VCaP (cell line): ENCODE measurements at regions not wholly inside any gene's neighbourhood (a gene's known extent, or its start where the extent isn't known, plus 50 kb on each side); places are given as distances from the start of the nearest gene placed in this dataset.

Experiments
- H3K27ac ChIP-seq: fragments of 450-650 bp; 2 replicates; pipeline ENCODE4 v1.5.1; 2017
- CTCF ChIP-seq: fragments of 450-650 bp; conservative IDR thresholded peaks from 2 replicates; pipeline ENCODE4 v1.5.1; 2017; ENCODE audit warnings: mild to moderate bottlenecking, moderate library complexity

- TF ChIP-seq CTCF, result no peak
- no peak overlapping the region for H3K27ac ChIP-seq
These were observed 424.6 kb upstream of the CADM1 start for GRCh38 chr11:115928811-115929210.

- TF ChIP-seq CTCF, result no peak
These were observed 423.7 kb upstream of the CADM1 start for GRCh38 chr11:115927823-115928329.

DNA sequence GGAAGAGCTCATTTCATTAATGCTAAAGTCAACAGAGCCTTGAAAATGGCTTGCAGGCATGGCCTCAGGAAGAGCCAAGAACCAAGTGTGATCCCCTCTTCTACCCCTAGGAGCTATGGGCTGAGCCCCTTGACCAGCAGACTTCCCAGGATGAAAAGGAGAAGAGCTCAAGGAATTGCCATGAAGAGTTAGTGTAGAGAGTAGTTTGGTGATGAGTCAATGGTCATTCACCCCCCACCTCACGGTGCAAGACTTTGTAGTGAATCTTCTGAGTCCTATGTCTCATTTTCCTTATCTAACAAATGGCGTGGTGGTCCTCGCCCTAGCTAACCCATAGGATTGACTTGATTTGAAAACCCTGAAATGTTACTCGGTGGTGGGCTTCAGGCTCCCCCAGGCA, 422.4 kb upstream of the CADM1 start:
- no peak for TF ChIP-seq CTCF
- H3K27ac ChIP-seq, result no peak overlapping the region

More at GRCh38 chr11:115927823-115928329, 423.7 kb upstream of the CADM1 start:
- no peak overlapping the region for H3K27ac ChIP-seq

- H3K27ac ChIP-seq, result no peak overlapping the region
- TF ChIP-seq CTCF, result no peak
These were observed 421.9 kb upstream of the CADM1 start for GRCh38 chr11:115926138-115926537.

GRCh38 chr11:115925568-115926090, 421.4 kb upstream of the CADM1 start:
- no peak for TF ChIP-seq CTCF
- no peak overlapping the region for H3K27ac ChIP-seq

GRCh38 chr11:115924744-115925567, 420.7 kb upstream of the CADM1 start:
- no peak for TF ChIP-seq CTCF
- H3K27ac ChIP-seq, result no peak overlapping the region

DNA sequence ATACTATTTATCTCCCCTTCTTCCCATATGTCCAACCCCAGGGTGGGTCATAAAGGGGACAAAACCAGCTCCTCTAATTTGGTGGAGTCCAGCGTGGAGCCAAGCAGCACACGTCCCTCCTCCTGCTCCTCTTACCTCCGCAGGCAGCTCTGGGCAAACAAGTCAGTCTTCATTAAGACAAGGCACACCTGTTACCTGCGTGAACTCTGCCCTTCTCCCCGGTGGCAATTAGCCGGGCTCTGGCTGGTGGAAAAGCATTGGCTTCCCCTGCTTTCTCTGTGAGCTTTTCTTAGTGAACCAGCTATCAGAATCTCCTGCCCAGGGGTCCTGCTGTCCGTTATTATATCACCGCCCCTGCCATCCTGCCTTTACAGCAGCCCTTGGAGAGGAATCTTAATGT, 418.7 kb upstream of the CADM1 start:
- H3K27ac ChIP-seq, result peak overlapping the region; percentile 88; the same call in 1 of the 2 replicates
- TF ChIP-seq CTCF, result no peak
